ENCODE measurements at regions not wholly inside any gene's neighbourhood (a gene's known extent, or its start where the extent isn't known, plus 50 kb on each side); places are given as distances from the start of the nearest gene placed in this dataset.
A peak's percentile ranks its signal among the peaks of the same experiment; 100 is the strongest.

DNA sequence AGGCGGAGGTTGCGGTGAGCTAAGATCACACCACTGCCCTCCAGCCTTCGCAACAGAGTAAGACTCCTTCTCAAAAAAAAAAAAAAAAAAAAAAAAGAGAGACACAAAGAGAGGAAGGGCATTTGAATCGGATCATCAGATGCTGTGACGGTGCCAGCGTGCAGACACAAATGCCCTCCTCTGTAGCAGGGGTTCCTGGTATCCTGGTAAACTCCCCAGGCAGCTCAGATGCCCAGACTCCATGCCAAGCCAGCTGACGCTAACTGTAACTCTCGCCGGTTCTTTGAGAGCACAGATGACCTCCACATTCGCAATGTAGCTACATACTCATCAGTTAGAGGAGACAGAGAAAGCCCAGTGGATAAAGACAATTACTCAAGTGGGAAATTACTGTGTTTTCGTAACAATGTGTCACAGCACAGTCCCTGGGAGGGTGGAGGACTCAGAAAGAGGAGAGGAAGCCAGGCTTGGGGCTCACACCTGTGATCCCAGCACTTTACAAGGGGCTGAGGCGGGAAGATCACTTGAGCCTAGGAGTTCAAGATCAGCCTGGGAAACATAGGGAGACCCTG lies 153.1 kb downstream of the BRD1 start:
- no peak for DNase-seq

DNA sequence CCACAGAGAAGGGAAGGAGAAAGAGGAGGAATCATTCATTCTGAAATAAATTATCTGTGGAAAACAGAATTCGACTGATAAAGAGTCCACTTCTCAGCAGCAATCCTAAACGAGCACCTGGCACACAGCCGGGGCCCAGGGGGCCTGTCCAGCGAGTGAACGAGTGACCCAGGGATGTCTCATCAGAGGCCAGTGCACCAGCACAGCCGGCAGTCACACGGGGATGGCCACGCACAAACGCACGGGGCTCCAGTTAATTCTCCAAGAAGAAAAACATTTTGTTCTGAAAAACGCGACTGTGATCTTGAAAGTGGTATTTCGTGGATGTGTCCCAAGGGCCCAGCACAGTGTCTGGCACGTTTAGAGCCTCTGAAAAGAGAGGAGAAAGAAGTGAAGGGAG lies 154.6 kb downstream of the BRD1 start:
- no peak for DNase-seq

DNA sequence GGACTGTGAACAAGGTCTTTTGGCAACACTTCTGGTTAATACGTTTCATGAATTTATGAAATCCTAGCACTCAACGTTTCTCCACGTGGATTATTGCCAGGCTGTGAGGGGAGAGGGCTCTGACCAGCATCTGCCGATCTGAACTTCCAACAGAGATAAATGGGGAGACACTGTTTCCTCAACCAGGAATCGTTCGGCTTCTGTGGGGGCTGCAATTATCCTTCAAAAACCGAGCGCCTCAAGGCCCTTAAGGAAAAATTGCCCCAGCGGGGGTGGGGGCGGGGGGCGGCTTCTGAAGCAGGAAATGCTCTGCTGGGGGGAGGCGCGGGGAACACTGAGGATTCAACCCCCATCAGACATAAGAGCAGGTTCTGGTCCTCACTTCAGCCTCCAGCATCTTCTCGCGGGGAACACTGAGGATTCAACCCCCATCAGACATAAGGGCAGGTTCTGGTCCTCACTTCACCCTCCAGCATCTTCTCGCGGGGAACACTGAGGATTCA lies 155.6 kb downstream of the BRD1 start:
- no peak for DNase-seq

DNA sequence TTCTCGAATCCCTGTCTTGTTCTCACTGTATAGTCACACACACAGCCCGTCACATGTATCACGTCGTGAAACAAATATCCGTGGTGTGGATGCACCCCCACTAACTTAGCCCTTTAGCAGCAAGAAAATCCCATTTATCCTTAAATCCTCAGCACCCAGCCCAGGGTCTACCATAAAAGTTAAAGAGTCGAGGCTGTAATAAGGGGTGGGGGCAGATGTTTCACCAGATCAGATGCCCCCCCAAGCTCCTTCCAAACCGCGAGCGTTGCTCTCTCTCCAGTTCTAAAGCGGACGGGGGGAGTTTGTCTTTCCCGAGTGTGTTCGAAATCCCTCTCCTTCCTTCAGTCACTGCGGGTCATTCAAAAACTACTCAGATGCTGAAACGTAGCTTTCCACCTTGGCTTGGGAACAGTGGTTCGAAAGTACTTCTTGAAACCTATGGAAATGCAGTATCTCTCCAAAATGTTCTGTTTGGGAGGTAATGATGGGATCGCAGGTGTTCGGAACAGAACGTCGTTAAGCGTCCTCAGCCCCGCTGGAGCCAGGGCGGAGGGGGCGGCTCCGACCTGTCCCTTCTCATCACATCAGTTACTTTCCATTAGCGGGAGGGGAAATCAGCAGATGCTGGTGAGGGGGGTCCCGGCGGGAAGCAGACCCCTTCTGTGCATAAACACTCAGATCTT lies 156.2 kb downstream of the BRD1 start:
- no peak for DNase-seq

DNA sequence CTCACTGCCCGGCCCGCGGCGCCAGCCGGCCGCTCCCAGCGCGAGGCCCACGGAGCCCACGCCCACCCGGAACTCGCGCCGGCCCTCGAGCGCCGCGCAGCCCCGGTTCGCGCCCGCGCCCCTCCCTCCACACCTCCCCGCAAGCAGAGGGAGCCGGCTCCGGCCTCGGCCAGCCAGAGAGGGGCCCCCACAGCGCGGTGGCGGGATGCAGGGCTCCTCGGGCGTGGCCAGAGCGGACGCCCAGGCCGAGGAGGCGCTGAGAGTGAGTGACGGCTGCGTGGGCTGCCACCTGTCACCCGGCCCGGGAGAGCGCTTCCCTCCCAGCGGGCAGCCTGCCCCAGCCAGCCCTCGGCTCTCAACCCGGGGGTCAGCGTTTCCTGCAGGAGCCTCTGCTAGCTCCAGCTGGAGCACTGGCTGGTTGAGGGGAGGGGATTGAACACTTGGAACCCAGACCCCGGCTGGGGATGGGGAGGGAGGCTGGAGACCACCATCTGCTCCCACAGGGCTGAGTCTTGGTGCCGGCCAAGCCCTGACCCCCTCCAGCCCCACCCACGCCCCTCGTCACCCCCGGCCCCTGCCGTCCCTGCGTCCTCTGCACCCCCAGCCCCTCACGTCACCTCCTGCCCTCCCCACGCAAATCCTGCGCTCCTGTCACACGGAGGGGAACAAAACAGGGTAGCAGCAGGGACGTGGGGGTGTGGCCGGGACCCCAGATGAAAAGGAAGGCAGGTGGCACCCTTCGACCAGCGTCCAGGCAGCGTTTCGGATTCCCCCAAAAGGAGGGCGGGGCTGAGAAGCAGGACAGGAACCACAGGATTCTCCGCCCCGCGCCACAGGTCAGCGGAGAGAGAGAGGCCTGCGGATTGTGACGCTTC lies 157.0 kb downstream of the BRD1 start:
- DNase-seq: peak; percentile 17

DNA sequence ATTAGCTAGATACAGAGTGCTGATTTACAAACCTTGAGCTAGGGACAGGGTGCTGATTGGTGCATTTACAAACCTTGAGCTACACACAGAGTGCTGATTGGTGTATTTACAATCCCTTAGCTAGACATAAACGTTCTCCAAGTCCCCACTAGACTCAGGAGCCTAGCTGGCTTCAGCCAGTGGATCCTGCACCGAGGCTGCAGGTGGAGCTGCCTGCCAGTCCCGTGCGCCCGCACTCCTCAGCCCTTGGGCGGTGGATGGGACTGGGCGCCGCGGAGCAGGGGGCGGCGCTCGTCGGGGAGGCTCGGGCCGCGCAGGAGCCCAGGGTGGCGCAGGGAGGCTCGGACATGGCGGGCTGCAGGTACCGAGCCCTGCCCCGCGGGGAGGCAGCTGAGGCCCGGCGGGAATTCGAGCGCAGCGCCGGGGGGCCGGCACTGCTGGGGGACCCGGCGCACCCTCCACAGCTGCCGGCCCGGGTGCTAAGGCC lies 157.7 kb downstream of the BRD1 start:
- DNase-seq: peak; percentile 13

DNA sequence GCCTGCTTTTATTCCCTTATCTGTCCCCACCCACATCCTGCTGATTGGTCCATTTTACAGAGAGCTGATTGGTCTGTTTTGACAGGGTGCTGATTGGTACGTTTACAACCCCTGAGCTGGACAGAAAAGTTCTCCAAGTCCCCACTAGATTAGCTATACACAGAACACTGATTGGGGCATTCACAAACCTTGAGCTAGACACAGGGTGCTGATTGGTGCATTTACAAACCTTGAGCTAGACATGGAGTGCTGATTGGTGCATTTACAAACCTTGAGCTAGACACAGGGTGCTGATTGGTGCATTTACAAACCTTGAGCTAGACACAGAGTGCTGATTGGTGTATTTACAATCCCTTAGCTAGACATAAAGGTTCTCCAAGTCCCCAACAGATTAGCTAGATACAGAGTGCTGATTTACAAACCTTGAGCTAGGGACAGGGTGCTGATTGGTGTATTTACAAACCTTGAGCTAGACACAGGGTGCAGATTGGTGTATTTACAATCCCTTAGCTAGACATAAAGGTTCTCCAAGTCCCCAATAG lies 158.2 kb downstream of the BRD1 start:
- DNase-seq: peak; percentile 2

DNA sequence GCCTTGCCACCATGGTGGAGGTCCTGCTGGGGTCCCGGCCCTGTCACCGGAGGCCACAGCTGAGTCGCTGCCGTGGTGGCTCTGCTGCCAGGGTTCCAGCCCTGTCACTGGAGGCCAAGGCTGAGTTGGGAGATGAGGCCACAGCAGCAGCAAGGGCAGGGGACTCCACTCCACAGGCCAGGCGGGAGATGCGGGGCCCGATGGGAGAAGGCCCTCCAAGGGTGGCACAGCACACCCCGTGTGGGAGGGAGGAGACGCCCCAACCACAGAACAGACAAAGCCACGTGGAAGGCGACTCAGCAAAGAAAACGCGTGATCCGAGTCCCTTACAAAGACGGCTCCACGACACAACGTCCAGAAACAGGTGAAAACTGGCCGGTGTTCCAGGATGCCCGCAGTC lies 159.3 kb downstream of the BRD1 start:
- DNase-seq: peak; percentile 3

DNA sequence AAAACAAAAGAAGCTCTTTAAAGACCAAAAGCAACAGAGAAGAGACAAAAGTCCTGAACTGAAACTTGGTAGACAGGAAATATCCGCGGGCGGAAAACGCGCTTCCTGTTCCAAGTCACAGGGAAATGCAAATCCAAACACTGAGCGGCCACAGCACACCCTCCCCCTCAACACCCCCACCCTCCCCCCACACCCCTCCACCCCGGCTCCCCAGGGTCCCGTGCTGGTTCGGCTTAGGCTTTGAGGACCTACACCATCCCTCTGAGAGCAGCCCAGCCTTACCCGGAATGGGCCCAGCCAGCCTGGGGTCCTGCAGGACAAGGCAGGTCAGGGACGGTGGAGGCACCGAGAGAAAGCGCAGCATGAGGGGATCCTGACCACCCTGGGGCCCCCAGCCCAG lies 160.4 kb downstream of the BRD1 start:
- peak; percentile 7 for DNase-seq

DNA sequence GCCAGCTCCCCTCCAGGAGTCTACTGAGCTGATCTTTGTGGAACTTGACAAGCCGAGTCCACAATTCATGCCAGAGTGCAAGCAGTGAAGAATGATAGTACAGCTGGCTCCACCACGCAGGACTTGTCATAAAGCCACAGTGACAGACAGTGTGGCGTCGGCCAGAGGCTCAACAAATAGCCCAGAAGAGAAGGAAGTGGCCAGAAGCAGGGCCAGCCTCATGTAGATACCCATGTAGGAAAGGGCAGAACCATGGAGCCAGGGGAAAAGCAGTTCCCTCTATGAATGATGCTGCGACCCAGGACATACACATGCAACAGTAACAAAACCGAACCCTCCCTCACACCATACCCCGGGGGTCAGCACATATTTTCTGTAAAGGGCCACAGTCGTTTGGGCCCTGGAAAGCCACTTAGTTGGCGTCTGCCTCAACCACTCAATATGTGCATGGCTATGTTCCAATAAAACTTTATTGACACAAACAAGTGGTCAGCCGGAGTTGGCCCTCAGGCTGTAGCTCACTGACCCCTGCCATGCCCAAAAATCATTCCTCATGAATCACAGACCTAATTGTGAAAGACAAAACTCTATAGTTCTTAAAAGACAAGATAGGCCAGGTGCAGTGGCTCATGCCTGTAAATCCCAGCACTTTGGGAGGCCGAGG lies 161.4 kb downstream of the BRD1 start:
- peak; percentile 1 for DNase-seq

DNA sequence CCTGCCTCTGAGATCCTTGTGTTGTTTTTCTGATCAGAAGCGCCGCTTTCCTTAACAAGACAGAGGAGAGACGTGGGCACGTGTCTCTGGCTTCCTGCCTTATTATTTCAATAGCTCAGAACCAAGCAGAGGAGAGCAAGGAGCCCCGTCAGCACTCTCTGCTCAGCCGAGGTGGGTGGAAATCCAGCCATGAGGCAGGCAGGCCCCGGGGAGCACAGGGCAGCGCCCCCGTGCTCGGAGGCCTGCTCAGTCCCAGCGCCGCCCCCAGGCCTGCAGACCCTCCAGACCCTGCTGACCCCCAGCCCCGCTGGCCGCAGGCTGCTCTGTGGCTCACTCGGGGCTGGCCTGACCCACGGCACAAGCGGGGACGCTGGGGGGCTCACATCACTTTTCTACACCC lies 162.8 kb downstream of the BRD1 start:
- peak; percentile 1 for DNase-seq

DNA sequence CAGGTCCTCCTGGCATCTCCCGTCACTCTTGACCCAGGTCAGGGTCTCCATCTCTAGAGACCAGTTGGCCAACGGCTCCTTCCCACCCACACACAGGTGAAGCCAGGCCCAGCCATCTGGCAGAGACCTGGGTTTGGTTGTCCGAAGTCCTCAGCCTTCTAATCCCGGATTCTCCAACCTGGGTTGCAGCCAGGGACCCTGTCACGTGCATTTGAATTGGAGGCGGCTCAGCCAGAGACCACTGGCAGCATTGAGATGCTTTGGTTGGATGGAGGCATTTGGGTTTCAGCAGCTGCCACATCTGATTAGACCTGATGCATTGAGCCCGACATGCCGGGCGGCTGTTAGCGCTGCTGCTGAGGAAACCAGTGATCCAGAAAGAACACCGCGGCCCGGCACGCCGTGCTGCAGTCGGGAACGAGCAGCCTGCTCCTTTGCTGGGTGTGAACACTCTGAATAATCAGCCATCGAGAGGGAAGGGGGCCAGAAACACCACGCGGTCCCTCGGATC lies 163.2 kb downstream of the BRD1 start:
- peak; percentile 2 for DNase-seq

DNA sequence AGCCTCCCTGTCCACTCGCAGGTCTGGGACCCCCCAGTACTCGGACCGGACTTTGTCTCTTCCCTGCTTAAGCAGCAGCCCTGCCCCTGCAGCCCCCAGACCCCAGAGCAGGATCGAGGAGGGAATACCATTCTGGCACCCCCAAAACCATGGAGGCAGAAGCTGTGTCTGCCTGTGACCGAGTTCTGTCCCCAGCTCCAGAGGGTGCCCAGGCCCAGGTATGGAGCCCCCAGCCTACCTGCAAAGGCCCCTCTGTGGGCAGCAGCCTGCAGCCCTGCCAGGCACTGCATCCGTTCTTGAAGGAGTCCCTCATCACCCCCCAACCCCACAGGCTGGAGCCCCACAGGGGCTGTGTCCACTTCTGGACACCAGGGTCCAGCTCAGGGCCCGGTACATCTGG lies 163.8 kb downstream of the BRD1 start:
- DNase-seq: peak; percentile 1

DNA sequence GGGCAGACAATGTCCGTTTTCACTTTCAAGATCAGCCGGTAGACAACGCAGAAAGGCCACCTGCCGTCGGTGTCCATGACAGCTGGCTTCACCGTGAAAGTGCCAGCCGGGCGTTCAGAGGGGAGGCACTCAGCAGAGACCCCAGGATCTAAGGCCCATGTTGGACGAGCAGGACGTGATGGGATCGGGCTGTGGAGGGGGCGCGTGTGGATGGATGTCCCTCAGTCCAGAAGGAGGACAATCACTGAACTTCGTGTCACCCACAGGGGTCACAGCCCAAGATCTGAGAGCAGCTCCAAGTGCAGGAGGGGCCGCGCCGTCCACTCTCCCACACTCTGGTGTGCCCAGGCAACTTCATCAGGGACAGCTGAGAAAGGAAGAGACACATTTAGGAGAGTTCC lies 164.4 kb downstream of the BRD1 start:
- DNase-seq: peak; percentile 2

DNA sequence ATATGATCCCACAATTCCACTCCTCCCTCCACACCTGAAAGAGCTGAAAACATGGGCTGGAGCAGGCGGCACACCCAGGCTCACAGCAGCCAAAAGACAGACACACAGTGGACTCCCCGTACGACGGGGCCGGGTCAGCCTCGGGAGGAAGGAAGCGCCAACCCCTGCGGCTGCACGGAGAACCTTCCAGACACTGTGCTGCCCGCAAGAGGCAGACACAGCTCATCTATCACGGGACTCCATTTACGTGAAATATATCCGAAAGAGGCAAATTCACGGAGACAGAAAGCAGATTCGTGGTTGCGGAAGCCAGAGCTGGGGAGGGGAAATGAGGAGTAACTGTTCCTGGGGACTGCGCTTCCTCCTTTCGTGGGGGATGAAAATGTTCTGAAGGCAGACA lies 165.0 kb downstream of the BRD1 start:
- peak; percentile 2 for DNase-seq

DNA sequence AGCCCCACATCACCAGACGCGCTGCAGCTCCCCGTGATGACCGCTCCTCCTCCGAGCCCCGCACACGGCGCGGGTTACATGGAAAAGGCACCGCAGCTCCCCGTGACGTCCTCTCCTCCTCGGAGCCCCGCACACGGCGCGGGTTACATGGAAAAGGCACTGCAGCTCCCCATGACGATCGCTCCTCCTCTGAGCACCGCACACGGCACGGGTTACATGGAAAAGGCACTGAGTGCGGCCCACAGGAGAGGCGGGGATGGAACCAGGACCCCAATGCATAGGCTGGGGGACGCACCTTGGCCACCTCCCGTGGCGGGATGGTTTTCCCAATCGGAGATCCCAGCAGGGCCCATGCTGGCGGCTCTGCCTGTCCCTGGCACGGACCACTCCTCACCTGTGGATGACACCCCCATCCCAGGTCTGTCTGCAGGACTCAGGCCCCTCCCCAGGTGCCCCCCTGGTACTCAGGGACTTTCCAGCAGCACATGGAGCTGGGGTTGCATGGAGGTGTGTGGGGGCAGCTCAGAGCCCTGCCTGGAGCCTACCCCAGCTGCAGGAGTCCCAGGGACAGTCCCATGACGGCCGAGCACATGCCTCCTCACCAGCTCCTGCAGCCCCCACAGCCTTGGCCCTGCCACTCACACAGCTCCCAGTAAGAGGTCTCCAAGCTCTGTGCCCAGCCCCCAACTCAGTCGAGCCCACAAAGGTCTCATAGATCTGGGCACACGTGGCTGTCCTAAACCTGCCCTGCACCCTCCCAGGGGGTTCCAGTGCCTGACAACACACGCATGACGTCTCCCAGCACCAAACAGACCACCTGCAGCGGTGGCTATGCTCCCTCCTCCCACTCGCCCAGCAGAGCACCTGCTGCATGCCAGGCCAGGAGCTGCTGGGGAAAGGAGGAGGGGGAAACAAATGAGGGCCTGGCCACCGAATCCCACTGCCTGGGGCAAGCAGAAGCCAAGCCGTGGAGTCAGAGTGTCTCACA lies 166.6 kb downstream of the BRD1 start:
- peak; percentile 1 for DNase-seq

DNA sequence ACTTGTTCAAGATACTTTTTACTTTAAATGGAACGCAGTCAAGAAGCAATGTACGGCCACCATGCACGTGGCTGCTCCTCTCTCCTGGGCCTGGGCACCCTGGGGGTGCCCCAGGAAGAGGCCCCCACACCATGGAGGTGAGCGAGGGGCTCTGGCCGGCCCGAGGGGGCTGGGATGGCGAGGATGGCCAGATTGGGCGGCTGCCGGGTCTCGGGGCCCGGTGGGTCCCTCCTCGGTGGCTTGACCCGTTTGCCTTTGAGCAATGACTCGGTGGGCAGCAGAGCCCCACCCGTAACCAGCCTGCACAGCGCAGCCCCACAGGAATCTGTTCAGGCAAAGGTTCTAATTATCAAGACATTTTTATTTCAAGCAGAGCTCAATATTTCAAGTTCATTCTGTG lies 167.4 kb downstream of the BRD1 start:
- peak; percentile 1 for DNase-seq

DNA sequence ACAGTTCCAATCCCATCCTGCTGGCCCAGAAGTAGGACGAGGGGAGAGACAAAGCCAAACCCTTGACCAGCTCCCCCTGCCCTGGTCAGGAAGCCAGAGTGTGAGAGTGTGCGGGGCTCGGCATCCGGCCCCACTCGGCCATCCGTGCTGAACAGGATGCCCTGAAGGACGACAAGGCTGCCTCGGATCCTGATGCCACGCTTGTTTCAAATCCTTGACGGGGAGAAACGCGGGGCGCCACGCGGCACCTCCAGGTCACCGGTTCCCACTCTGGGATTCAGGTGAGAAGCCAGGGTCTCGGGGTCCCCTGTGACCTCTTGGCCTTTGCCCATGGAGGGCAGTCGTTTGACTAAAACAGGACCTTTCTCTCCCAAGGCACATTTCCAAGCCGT lies 167.8 kb downstream of the BRD1 start:
- DNase-seq: peak; percentile 3

DNA sequence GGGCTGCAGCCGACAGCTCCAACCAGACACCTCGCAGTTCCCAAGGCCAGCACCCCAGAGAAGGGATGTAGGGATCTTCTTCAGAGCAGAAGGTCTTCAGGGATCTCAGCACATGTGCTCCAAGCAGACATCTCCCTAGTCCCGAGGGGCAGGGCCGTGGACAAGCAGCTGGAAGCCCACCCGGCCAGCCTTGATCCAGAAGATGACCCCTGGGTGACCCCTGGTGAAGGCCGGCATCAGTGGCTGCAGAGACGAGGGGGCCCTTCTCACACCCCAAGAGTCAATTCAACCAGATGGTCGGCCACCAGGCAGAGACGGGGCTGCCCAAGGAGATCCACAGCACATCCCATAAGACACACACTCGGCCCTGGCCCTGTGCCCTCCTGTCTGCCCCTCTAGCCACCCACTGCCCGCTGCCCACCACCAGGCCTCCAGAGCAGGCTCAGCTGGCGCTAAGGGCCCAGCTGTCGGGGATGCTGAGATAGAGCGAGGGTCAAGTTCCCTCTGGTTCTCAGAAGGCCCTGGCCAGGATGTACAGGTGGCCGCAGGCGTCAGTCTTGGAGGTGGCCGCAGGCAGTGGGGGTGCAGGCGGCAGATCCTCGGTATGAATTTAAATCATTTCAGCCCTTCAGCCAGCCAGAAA lies 168.3 kb downstream of the BRD1 start:
- no peak for DNase-seq

DNA sequence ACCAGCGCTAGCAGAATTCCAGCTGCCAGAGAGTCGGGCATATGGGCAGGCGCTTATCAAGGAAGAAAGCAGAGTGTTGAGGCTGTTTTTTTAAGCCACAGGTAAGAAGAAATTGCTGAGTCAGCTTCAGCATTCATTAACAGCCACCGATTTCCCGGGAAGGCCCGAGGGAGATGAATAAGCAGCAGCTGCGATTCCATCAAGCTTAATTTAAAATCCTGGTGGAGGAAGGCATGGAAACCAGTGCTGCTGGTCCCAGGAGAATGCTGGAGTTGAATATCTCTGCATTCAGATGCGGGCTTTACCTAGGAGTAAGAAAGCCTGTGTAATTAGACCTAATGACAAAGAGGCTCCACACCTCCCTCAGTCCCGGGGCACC lies 168.8 kb downstream of the BRD1 start:
- DNase-seq: no peak

All from stimulated activated CD4-positive, alpha-beta T cell treated with anti-CD3 and anti-CD28 coated beads, Interleukin-4, amount 100 ng/mL, for 24 hours (primary cell).